HG03575 (cell line): ENCODE measurements at regions not wholly inside any gene's neighbourhood (a gene's known extent, or its start where the extent isn't known, plus 50 kb on each side); places are given as distances from the start of the nearest gene placed in this dataset.
"Not testable (repeated sequence)": the region's sequence is repeated elsewhere in the genome, so short reads cannot be mapped to it uniquely, and the experiment has no call there.

Experiments used
- ATAC-seq: cut with Tn5 transposase; IDR thresholded peaks from one replicate; pipeline ENCODE4 v1.9.1; 2021; ENCODE audit not compliant: unreplicated experiment, insufficient number of reproducible peaks, low FRiP score; ENCODE audit errors: extremely low read depth

DNA sequence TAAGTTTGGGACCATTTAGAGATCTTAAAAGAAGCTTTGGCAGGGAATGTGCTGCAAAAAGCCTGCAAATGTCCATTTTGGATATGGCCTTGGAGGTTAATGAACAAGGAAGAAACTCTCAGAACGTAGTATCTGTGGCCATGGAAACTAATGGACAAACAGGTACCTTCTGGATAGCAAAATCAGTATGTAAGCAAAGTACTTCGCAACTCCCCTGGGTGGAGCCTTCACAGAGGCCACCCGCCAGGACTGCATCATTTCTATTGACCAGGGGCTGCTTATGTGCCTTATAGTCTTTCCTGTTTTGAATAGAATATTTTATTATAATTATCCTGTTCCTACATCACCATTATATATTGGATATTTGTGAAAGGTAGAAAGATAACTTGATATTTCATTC, 510.8 kb upstream of the SYNCRIP start:
- no peak for ATAC-seq

GRCh38 chr6:86152546-86152945, 509.9 kb upstream of the SYNCRIP start:
- ATAC-seq: no peak

- no peak for ATAC-seq
Measured at GRCh38 chr6:86148586-86148985, 505.9 kb upstream of the SYNCRIP start.

DNA sequence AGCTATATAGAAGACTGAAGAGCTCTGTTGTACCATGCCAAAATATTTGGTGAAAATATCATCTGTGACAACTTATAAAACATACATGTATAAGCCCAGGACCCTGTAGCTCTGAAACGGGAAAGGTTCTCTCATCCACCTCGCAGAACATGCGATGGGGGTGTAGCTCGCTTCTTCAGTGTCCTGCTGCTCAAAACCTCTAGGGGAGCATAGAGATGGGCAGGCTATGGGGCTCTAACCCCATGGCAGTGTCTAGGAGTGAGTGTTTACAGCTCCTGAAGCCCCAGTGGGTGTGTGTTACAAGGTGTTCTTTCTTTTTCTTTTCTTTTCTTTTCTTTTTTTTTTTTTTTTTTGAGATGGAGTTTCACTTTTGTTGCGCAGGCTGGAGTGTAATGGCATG, 505.2 kb upstream of the SYNCRIP start:
- ATAC-seq: no peak

GRCh38 chr6:86147311-86147710, 504.6 kb upstream of the SYNCRIP start:
- ATAC-seq: no peak

DNA sequence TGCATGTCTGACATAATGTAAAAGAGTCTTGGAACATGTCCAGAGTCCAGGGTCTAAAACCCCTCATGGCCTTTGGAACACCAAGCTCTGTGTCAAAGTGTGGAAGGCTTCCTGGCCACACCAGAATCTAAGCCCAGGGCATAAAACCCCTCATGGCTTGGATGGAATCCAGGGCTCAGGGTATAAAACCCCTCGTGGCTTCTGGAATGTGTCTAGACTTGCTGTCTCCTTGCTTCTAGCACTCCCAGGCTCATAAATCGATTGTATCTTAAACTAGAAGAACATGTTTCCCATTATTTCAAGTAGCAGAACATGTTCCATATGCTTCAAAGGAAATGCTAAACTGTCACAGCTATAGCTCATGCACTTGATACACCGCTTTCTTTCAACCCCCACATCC, 504.1 kb upstream of the SYNCRIP start:
- not testable (repeated sequence) for ATAC-seq

GRCh38 chr6:86142326-86142725, 499.6 kb upstream of the SYNCRIP start:
- no peak for ATAC-seq

DNA sequence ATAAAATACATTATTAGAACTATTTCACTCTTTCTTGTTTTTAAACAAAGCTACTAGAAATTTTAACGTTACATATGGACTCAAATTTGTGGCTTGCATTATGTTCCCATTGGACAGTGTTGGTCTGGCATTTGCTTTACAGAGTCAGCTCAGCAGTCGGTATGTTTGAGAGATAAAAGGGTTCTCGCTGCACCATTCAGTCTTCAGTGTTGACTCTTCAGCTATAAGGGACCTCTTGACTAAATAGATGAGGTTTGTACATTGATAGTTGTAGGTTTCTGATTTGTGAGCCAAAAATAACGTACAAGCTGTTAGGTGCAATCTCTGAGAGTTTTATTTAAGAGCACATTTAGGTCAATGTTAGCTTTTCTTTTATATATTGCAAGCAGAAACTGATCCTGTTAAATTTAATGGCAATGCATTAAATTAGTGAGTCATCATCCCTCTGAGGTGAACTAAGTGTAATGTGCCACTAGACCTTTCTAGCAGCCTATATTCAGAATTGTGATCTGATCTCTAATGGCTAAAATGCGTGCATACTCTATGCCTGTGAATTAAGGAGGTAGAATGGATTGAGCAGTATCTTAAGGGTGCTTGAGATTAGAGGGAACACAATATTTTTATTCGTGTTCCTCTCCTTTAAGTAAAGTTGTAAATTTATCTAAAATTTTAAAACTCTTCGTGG, 485.6 kb upstream of the SYNCRIP start:
- ATAC-seq: no peak

GRCh38 chr6:86122086-86122485, 479.4 kb upstream of the SYNCRIP start:
- no peak for ATAC-seq

GRCh38 chr6:86118271-86118670, 475.6 kb upstream of the SYNCRIP start:
- ATAC-seq: no peak

DNA sequence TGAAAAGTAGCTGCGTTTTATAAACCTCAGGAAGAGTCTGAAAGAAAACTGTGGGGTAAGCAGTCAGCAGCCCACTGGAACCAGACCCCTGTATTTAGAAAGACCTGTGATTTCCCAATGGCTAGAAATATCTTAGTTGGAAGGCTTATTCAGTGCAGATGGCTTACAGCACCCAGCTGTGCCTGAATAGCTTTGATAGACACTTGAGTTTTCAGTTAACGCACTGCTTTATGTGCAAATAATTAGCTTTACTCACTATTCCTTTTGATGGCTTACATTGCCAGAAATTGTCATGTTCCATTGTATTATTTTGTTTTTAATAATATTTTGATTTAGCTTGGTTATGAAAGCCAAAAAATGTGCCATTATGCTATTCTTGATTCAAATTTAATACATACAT, 465.3 kb upstream of the SYNCRIP start:
- ATAC-seq: no peak

DNA sequence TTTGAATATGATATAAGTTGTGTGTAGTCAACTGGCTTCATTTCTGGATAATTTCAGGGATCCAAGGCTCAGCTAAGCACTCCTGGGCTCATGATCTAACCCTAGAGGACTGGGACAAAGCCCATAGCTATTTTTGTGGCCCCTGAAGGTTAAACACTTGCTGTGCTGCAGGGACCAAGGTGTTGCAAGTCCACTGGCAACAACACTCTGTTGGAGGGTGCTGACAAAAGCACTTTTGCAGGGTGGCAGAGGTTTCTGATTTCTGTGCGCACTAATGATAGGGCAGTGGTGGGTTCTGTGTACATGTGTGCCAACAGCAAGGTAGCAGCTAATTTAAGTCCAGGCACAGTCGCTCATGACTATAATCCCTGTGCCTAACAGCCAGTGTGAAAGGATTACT, 445.3 kb upstream of the SYNCRIP start:
- ATAC-seq: no peak

DNA sequence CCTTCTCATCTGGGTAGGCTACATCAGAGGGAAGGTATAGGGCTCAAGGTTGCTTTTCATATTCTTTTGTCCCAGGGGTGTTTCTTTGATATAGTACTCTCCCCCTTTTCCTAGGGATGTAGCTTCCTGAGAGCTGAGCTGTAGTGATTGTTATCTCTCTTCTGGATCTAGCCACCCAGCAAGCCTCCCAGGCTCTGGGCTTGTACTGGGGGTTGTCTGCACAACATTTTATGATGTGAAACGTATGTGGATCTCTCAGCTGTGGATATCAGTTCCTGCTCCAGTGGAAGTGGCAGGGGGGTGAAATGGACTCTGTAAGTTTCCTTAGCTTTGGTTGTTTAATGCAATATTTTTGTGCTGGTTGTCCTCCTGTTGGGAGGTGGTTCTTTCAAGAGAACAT, 437.3 kb upstream of the SYNCRIP start:
- no peak for ATAC-seq

DNA sequence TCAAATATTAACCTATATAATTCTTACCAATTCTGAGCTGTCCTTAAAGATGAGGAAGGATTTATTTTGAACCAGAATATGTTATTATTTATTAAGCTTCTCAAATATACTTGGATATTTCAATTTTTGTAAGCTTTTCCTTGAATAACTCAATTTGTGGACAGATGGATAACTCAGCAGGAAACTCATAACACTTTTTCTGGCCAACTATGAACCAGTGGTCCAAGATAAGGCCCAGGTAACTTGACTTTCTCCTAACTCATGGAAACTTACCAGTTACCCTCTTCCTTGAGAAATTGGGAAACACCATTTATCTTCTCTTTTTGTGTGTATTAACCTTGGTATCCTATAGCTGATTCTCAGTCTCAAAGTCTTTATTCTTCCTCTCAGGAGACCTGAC, 427.5 kb upstream of the SYNCRIP start:
- no peak for ATAC-seq

DNA sequence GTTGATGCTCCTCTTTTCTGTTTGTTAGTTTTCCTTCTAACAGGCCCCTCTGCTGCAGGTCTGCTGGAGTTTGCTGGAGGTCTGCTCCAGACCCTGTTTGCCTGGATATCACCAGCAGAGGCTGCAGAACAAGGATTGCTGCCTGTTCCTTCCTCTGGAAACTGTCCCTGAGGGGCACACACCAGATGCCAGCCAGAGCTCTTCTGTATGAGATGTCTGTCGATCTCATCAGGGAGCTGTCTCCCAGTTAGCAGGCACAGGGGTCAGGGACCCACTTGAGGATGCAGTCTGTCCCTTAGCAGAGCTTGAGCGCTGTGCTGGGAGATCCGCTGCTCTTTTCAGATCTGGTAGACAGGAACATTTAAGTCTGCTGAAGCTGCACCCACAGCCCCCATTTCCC, 422.3 kb upstream of the SYNCRIP start:
- not testable (repeated sequence) for ATAC-seq

DNA sequence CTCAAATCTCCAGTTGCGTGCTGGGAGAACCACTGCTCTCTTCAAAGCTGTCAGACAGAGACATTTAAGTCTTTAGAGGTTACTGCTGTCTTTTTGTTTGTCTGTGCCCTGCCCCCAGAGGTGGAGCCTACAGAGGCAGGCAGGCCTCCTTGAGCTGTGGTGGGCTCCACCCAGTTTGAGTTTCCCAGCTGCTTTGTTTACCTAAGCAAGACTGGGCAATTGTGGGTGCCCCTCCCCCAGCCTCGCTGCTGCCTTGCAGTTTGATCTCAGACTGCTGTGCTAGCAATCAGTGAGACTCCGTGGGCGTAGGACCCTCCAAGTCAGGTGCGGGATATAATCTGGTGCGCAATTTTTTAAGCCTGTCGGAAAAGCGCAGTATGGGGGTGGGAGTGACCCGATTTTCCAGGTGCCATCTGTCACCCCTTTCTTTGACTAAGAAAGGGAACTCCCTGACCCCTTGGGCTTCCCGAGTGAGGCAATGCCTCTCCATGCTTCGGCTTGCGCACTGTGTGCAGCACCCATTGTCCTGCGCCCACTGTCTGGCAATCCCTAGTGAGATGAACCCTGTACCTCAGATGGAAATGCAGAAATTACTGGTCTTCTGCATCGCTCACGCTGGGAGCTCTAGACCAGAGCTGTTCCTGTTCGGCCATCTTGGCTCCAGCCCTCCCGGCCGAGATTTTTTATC, 414.8 kb upstream of the SYNCRIP start:
- ATAC-seq: not testable (repeated sequence)

- no peak for ATAC-seq
Measured at GRCh38 chr6:86045038-86045437, 402.4 kb upstream of the SYNCRIP start.

DNA sequence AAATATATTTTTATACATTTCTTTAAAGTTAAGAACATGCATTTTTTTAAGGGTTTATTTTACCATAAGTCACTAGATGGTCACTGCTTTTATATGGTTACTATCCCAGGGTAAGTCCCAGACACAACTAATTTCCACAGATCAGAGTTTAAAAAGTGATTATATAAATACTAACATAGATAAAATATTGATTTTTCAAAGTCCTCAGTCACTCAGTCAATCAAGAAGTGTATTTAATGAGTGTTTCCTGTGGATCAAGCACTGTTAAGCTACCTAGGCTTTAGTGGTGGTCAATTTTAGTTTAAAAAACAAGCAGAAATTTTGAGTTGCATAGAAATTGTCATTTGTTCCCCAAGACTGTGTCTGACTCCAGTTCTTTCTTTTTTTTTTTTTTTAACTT, 399.5 kb upstream of the SYNCRIP start:
- no peak for ATAC-seq

DNA sequence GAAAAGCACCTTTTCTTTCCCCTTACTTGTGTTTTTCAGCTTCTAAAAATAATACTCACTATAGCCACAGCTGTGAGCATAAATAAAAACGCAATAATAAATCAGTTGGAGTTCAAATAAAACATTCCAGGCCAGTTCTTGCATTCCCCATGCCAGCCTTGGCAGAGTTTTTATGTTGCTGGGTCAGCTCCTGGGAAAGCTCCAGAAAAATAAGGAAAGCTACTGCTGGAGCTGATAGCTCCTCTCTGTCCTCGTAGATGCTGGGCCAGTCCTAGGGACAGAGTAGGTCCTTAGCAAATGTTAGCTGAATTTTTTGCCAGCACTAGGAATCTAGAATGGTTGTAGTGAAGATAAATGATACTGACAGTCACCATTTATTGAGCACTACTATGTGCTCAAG, 389.0 kb upstream of the SYNCRIP start:
- no peak for ATAC-seq

GRCh38 chr6:86030875-86031274, 388.2 kb upstream of the SYNCRIP start:
- ATAC-seq: no peak

GRCh38 chr6:86028776-86029175, 386.1 kb upstream of the SYNCRIP start:
- no peak for ATAC-seq
